Neural cell (in vitro differentiated cells): ENCODE measurements at regions not wholly inside any gene's neighbourhood (a gene's known extent, or its start where the extent isn't known, plus 50 kb on each side); places are given as distances from the start of the nearest gene placed in this dataset.

ENCODE experiments used
- EP300 ChIP-seq: fragments of 450-650 bp; conservative IDR thresholded peaks from 2 replicates; pipeline ENCODE4 v1.6.1; 2014; ENCODE audit warnings: antibody characterized with exemption, mild to moderate bottlenecking, moderate library complexity; ENCODE audit not compliant: poor library complexity, severe bottlenecking
- EZH2 ChIP-seq: fragments of 200-600, 300-800 bp; shearing (Covaris generic), sonication (generic); IDR thresholded peaks from 2 replicates; pipeline ENCODE4 v1.6.1; 2014; ENCODE audit warnings: antibody characterized with exemption, low read length, borderline replicate concordance, mild to moderate bottlenecking; ENCODE audit not compliant: insufficient read depth, poor library complexity, severe bottlenecking
- POLR2AphosphoS5 ChIP-seq: IDR thresholded peaks from 2 replicates; pipeline ENCODE4 v1.6.1; 2012
- SMC3 ChIP-seq: fragments of 450-650 bp; conservative IDR thresholded peaks from 2 replicates; pipeline ENCODE4 v1.6.1; 2014; ENCODE audit warnings: antibody characterized with exemption, mild to moderate bottlenecking, moderate library complexity; ENCODE audit not compliant: poor library complexity
- TAF1 ChIP-seq: IDR thresholded peaks from 2 replicates; pipeline ENCODE4 v1.6.1; 2012; ENCODE audit warnings: low read depth
- TF ChIP-seq, protein P1 (sequence below): fragments of 450-650 bp; IDR thresholded peaks from 2 replicates; pipeline ENCODE4 v1.5.1; 2014; ENCODE audit warnings: antibody characterized with exemption, mild to moderate bottlenecking, moderate library complexity; ENCODE audit not compliant: poor library complexity, severe bottlenecking

DNA sequence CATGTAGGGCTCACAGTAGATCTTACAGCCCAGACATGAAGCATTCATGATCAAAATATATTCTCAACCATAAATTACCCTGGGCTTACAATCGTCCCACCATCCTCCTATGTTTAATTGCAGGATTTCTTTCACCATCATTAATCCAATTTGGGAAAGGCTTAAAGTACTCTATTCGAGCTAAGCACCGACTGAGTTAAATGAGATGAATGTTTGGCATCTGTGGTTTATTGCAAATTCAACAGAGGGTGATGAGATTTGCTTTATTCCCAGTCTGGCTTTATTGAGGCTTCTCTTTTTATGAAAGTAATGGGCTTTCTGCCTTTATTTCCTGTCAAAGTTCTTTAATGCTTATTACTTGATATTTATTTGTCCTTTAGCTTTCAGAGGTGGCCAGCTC lies 159.0 kb downstream of the METTL4 start:
- TF ChIP-seq, protein P1, sequence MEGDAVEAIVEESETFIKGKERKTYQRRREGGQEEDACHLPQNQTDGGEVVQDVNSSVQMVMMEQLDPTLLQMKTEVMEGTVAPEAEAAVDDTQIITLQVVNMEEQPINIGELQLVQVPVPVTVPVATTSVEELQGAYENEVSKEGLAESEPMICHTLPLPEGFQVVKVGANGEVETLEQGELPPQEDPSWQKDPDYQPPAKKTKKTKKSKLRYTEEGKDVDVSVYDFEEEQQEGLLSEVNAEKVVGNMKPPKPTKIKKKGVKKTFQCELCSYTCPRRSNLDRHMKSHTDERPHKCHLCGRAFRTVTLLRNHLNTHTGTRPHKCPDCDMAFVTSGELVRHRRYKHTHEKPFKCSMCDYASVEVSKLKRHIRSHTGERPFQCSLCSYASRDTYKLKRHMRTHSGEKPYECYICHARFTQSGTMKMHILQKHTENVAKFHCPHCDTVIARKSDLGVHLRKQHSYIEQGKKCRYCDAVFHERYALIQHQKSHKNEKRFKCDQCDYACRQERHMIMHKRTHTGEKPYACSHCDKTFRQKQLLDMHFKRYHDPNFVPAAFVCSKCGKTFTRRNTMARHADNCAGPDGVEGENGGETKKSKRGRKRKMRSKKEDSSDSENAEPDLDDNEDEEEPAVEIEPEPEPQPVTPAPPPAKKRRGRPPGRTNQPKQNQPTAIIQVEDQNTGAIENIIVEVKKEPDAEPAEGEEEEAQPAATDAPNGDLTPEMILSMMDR = no peak
- TF ChIP-seq EZH2 (no peak), SMC3 (no peak), POLR2AphosphoS5 (no peak), EP300 (no peak), TAF1 (no peak)
